GM12878 (cell line): ENCODE measurements at regions not wholly inside any gene's neighbourhood (a gene's known extent, or its start where the extent isn't known, plus 50 kb on each side); places are given as distances from the start of the nearest gene placed in this dataset.

Source experiments
- BHLHE40 ChIP-seq, 2 experiments: fragments of 450-650 bp in 1 of 2; IDR thresholded peaks; 2 replicates each; pipeline ENCODE4 v1.6.1; 2011 to 2017; ENCODE audit warnings: low read depth in 2 of 2, borderline replicate concordance in 1 of 2, improper control_type of control experiment in 1 of 2, low read length in 1 of 2, mild to moderate bottlenecking in 1 of 2
- CEBPB ChIP-seq, 2 experiments: fragments of 150-350 bp in 1 of 2; IDR thresholded peaks; 2 replicates each; pipeline ENCODE4 v1.6.1; 2012 to 2014; ENCODE audit warnings: low read depth in 2 of 2, low read length in 2 of 2, borderline replicate concordance in 1 of 2, inconsistent platforms in 1 of 2
- CEBPZ ChIP-seq: fragments of 150-350 bp; IDR thresholded peaks from 2 replicates; pipeline ENCODE4 v1.6.1; 2016; ENCODE audit warnings: low read depth, low read length
- E4F1 ChIP-seq: fragments of 450-650 bp; IDR thresholded peaks from 2 replicates; pipeline ENCODE4 v1.6.1; 2018; ENCODE audit warnings: borderline replicate concordance, mild to moderate bottlenecking; ENCODE audit not compliant: partially characterized antibody
- ELK1 ChIP-seq: IDR thresholded peaks from 2 replicates; pipeline ENCODE4 v1.6.1; 2012; ENCODE audit warnings: low read depth, low read length, improper control_type of control experiment
- FOS ChIP-seq: IDR thresholded peaks from 3 replicates; pipeline ENCODE4 v1.6.1; 2011; ENCODE audit warnings: borderline replicate concordance; ENCODE audit not compliant: insufficient read length; ENCODE audit errors: extremely low read depth
- NFXL1 ChIP-seq: fragments of 450-650 bp; IDR thresholded peaks from 2 replicates; pipeline ENCODE4 v1.6.1; 2017; ENCODE audit warnings: antibody characterized with exemption, mild to moderate bottlenecking, borderline replicate concordance
- NFYB ChIP-seq: IDR thresholded peaks from 2 replicates; pipeline ENCODE4 v1.6.1; 2011; ENCODE audit warnings: low read depth, mild to moderate bottlenecking, low read length, improper control_type of control experiment, moderate library complexity; ENCODE audit not compliant: insufficient read depth
- RELA ChIP-seq: fragments of 450-650 bp; IDR thresholded peaks from 2 replicates; pipeline ENCODE4 v1.8.0; 2014; ENCODE audit warnings: borderline replicate concordance; ENCODE audit not compliant: partially characterized antibody
- RELB ChIP-seq: fragments of 450-650 bp; IDR thresholded peaks from 2 replicates; pipeline ENCODE4 v1.6.1; 2017; ENCODE audit warnings: low read depth, mild to moderate bottlenecking, moderate library complexity
- WRNIP1 ChIP-seq: IDR thresholded peaks from 2 replicates; pipeline ENCODE4 v1.6.1; 2011; ENCODE audit warnings: low read depth, low read length, improper control_type of control experiment, borderline replicate concordance
- ZNF24 ChIP-seq: fragments of 450-650 bp; IDR thresholded peaks from 2 replicates; pipeline ENCODE4 v1.6.1; 2017; ENCODE audit warnings: antibody characterized with exemption, mild to moderate bottlenecking
- ZNF622 ChIP-seq: fragments of 450-650 bp; IDR thresholded peaks from 2 replicates; pipeline ENCODE4 v1.6.1; 2017; ENCODE audit warnings: mild to moderate bottlenecking, inconsistent platforms

GRCh38 chr21:43297989-43298388 is 128.9 kb downstream of the SIK1 start (continued):
- TF ChIP-seq BHLHE40 (IDR thresholded peaks at IDR 0.05; ENCODE audit: borderline replicate concordance in 1 of 2, low read depth in 2 of 2, low read length in 1 of 2) (no peak), E4F1 (no peak), NFXL1 (no peak), WRNIP1 (no peak), ELK1 (no peak), CEBPZ (no peak), CEBPB (IDR thresholded peaks at IDR 0.05; ENCODE audit: borderline replicate concordance in 1 of 2, low read depth in 2 of 2, low read length in 2 of 2) (no peak), NFYB (no peak), RELA (no peak), RELB (no peak), ZNF622 (no peak), ZNF24 (no peak), FOS (no peak)
- TF ChIP-seq, all 136 proteins: peak for 0
